ENCODE measurements at regions not wholly inside any gene's neighbourhood (a gene's known extent, or its start where the extent isn't known, plus 50 kb on each side); places are given as distances from the start of the nearest gene placed in this dataset.

- TF ChIP-seq ZFP30 (CRISPR knock-in tag; IDR thresholded peaks at IDR 0.05) (no peak), ZFP3 (CRISPR knock-in tag; IDR thresholded peaks at IDR 0.05) (no peak), PATZ1 (CRISPR knock-in tag; IDR thresholded peaks at IDR 0.05; ENCODE audit: borderline replicate concordance) (no peak), PPARA (CRISPR knock-in tag; IDR thresholded peaks at IDR 0.05; ENCODE audit: borderline replicate concordance) (no peak), CREB5 (CRISPR knock-in tag; IDR thresholded peaks at IDR 0.05; ENCODE audit: low read depth) (no peak), ZC3H10 (CRISPR knock-in tag; IDR thresholded peaks at IDR 0.05) (no peak), ARNTL (CRISPR knock-in tag; IDR thresholded peaks at IDR 0.05; ENCODE audit: borderline replicate concordance, low read depth) (no peak), CSRNP3 (CRISPR knock-in tag; IDR thresholded peaks at IDR 0.05) (no peak)
These were observed 111.4 kb upstream of the GRAMD1B start for GRCh38 chr11:123318623-123319022.
